ENCODE measurements at regions not wholly inside any gene's neighbourhood (a gene's known extent, or its start where the extent isn't known, plus 50 kb on each side); places are given as distances from the start of the nearest gene placed in this dataset.

DNA sequence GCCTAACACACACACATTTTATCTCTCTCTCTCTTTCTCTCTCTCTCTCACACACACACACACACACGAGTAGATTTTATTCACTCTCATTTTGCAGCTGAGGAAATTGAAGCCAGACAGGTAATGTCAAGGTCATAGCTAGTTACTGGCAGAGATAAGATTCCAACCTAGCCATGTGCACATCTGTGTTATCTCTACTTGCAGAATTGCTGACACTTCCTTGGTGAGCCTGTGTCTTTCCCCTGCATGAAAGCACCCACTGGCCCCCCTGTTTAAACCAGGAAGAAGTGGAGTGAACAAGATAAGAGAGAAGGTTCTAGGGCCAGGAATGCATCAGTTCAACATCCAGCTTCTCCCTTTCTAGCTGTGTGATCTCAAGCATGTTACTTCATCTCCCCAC is 423.7 kb downstream of the TXNL1 start:
- intact Hi-C loops (cut with DNase I), result no loop called here
- no peak for DNase-seq (ENCODE audit: missing footprints)
- no peak for ATAC-seq

DNA sequence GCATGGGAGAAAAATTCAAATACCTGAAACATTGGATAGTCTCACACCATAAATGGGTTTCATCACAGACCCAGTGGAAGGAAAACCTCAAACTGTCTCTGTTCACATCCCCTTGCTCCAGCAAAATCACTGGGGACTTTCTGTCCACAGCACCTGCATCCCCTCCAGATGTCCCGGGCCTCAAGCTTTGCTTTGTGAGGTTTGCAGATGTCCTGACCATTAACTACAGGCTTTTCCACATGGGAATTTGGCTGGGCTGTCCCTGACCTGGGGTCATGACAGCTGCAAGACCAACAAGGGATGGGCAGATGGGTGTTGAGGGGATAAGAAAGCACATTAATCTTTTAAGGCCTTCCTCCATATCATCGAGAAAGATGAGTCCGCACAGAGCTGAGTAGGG is 427.9 kb downstream of the TXNL1 start:
- intact Hi-C loops (cut with DNase I), result no loop called here
- no peak for ATAC-seq
- no peak for DNase-seq (ENCODE audit: missing footprints)

DNA sequence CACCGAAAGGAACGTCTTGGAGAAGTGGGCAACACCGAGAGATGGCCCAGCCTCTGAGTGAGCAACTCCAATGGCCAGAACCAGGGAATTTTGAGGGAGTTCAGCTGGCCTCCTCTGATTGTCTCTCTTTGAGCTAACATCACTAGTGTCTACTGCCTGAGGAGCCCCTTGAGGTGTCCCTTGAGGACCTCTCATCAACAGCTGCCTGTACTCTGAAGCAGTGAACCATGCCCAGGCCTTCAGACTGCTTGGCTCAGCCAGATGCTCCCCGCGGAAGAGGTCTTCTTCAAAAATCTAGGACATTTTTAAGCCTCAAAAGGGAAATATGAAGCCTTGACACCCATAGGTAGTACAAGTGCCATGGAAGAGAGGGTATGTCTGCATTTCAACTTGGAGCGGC is 430.4 kb downstream of the TXNL1 start:
- intact Hi-C loops (cut with DNase I), result no loop called here

DNA sequence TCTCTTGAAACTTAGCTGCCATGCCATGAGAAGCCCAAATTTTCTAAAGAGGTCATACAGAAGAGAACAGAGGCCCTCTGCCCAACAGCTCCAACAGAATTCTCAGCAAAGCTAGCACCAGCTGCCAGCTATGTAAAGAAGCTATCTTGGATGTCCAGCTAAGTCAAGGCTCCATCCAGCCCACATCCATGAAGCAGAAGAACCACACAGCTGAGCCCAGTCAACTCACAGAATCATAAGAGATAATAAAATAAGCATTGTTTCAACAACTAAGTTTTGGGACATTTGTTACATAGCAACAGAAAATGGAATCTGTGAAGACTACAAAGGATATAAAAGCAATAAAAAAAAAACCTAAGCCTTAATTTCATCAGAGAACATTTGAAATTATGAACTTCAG is 434.3 kb downstream of the TXNL1 start:
- DNase-seq (ENCODE audit: missing footprints) (no peak), ATAC-seq (no peak)
- intact Hi-C loops (cut with DNase I), result no loop called here

More for the DNA sequence above, 430.4 kb downstream of the TXNL1 start:
- ATAC-seq (no peak), DNase-seq (ENCODE audit: missing footprints) (no peak)

DNA sequence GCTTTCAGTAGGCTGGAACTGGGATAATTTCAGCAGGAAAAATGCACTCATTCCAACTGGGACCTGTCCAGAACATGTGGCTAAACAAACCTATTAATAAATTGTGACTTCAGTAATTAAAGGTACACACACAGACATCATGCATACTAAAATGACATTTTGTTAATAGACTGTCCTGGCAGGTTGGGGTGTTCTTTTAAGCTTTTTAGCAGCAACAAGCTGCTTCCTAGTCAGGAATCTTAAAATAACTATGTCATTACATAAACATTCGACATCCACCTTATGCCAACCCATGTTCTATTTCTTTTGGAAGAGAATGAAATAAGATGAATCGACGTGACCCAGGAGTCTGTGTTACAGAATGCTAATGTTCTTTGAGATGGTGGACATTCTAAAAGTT is 435.7 kb downstream of the TXNL1 start:
- intact Hi-C loops (cut with DNase I), result no loop called here
- no peak for ATAC-seq
- DNase-seq (ENCODE audit: missing footprints), result no peak

DNA sequence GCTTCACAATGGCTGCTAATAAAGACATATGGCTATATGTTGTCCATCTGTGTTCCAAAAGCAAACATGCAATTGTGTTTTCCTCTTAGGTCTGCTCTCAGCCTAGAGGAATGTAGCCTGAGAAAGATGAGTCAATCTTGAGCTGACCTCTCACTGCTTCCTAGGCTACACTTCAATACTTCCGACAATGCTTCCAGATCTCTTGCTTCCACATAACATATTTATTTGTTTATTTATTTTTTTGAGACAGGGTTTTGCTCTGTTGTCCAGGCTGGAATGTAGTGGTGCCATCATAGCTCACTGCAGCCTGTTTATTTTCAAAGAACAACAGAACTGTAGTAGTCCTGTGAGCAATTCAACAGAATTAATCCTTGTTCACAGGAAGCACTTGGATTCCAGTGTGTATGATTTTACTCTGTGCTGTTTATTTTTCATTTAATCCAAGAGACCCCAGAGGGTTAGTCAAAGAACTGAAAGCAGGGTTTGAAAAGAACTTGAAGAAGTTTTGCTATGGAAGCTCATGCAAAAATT is 437.9 kb downstream of the TXNL1 start:
- DNase-seq (ENCODE audit: missing footprints) (no peak), ATAC-seq (no peak)
- intact Hi-C loops (cut with DNase I), result no loop called here

DNA sequence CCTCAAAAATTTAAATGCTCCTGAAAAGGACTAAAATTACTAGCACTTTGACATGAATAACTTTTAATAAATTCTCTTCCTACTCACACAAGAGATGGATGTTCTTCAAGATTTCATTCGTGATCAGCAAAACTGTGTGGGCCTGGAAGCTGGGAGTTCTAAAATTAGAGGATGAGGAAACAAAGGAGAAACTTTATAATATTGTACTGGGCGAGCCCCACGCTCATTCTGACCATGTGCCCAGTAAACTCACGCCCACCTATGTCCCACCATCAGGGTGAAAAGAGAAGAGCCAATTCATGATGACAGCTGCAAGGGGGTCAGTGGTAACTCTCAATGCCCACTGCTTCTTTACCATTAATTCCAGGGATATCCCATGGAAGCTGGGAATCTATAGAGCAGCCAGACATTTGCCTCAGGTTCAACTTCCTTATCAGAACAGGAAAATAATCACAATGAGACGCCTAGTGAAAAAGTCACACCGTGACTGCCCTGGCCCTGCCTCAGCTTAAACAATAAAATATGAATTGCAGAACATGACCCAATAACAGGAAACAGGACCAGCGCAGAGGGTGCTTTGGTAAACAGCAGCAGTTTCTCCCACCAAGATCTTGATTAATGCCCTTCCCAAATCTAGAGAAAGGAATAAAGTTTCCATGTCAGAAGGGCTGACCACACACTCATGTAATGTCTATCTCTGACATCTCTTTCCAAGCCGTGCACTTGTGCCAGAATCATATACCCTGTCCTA is 438.6 kb downstream of the TXNL1 start:
- ATAC-seq, result no peak
- intact Hi-C loops (cut with DNase I), result loop anchor here (10.0 kb wide), 1 partner anchor 215 kb away; no protein-coding TSS in a partner anchor
- DNase-seq (ENCODE audit: missing footprints), result no peak

DNA sequence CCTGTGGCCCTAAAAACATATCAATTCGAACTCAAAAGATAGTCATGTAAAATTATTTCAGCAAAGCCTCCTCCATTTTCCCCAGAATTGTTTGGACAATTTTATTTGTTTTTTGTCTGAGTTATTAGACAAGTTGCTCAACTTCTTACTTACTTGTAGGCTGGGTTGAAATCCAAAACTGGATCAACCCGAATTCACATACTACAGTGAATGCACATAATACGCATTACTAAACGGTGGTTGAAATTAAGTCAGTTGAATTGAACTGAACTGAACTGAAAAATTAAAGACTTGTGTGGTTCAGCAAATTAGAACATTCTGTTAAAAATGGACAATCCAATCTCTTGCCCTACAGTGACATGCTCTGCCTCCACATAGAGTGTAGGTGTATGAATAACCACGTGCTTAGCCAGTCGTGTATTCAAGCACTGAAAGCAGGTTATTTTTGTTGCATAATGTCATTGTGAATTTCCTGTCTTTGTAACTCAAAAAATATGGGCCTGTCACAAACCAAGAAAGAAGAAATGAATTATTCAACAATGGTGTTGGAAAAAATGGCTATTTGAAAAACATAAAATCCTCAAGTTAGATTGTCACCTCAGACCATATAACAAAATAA is 441.0 kb downstream of the TXNL1 start:
- DNase-seq (ENCODE audit: missing footprints) (no peak), ATAC-seq (no peak)
- intact Hi-C loops (cut with DNase I), result loop anchor here (10.0 kb wide), 1 partner anchor 213 kb away; no protein-coding TSS in a partner anchor

DNA sequence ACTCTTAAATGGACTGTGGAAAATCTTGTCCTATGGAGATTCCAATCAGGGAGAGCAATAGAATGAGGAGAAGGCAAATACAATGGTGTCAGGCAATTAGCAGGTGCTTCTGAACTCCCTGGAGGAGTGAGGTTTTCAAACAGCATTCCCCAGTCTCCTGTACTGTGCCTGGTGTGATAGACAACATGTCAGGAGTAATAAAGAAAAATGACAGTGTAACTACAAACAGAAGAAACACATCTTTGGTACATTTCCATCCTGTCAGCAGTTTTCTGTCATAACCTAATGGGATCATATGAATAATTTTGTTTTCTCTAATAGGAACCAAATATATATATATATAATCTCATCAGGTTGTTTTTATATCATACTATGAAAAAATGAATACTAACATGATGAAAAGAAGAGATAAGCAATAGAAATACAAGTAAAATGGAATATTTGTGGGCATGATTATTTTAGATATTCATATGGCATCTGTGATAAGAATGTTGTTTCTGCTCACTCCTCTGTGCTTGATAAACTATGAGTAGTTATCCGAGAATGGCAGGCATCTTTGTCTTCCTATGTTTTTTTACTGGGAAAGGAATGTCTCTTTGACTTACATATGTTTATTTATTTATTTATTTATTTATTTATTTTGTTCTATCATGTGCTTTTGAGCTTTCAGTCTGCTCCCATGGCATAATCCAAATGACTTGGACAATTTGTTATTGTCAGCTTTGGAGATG is 441.7 kb downstream of the TXNL1 start:
- intact Hi-C loops (cut with DNase I), result loop anchor here (10.0 kb wide), 1 partner anchor 212 kb away; no protein-coding TSS in a partner anchor
- DNase-seq (ENCODE audit: missing footprints), result no peak
- no peak for ATAC-seq

DNA sequence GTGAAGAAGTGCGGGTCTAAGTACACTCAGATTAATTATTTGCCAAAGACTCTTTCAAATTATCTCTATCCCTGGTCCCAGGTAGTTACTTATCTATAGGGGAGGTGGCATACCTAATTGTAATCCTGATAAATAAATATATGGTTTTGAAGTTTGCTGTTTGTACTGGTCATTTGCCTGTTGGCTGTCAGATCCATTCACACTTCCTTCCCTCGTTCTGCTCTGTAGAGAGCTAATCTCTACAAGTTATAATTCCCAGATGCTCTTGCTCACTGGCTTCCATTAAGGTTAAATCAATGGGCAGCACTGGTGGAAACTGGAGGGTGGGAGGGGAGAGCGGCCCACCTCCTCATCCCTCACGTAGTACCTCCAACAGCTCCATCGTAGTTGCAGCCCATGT is 447.1 kb downstream of the TXNL1 start:
- ATAC-seq, result no peak
- intact Hi-C loops (cut with DNase I), result loop anchor here (10.0 kb wide), 1 partner anchor 207 kb away; no protein-coding TSS in a partner anchor
- no peak for DNase-seq (ENCODE audit: missing footprints)

DNA sequence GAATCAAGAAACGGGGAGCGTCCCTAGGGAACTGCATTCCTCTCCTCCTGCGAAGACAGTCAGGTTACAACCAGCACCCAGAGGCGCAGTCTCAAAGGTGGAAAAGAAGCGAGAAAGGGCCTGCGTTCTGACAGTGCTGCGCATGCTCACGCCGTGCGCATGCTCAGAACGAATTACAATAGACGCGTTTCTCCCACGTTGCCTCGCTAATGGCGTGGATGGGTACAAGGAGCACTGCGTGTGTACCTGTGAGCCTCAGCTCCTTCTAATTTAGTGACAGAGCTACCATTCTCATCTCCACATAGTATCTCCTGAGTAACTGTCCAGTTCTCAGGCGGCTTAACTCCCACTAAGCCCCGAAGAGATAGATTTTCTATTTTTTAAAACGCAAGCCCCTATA is 448.8 kb downstream of the TXNL1 start:
- intact Hi-C loops (cut with DNase I), result loop anchor here (10.0 kb wide), 1 partner anchor 205 kb away; no protein-coding TSS in a partner anchor
- DNase-seq (ENCODE audit: missing footprints) (no peak), ATAC-seq (no peak)

DNA sequence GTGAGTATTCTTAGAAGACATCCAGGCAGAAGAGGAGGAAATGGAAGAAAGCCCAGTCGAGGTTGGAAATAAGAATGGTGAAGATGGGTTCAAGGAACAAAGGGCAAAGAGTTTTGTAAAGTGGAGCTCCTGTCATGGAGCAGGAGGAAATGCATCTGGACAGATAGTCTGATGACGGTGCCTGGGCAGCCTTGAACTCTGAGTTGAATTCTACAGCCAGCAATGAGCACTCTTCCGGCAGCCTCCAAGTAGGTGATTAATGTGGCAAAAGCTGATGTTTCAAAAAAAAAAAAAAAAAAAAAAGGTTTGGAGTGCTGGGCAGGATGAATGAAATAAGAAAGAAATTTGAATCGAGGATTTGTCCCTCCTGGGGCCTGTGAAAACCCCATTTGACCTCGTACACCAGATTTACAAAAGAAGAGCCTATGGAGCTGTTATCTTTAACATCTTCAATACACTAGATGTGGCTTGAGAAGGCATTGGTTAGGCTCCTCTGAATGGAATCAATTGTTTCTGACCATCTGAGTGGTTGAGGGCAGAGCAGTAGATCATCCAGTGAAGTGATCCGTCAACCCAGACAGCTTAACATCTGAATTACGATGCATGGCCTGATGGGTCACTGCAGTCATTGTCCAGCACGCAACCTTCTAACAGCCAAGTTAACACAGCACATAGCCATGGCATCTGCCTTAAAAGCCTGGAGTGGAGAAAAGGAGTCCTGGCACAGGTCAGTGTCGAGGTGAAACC is 449.7 kb downstream of the TXNL1 start:
- ATAC-seq, result no peak
- intact Hi-C loops (cut with DNase I), result no loop called here

DNA sequence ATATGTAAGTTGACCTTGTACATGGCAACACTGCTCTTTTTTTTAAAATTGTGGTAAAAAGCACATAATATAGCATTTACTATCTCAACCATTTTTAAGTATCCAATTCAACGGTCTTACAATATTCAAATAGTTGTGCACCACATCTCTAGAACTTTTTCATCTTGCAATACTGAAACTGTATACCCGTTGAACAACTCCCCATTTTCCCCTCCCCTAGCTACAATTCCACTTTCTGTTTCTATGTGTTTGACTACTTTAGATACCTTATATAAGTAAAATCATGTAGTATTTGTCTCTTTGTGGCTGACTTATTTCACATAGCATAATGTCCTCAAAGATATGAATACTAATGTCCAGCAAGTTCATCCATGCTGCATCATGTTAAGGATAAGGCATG is 452.1 kb downstream of the TXNL1 start:
- DNase-seq (ENCODE audit: missing footprints) (no peak), ATAC-seq (no peak)
- intact Hi-C loops (cut with DNase I), result no loop called here

More for the DNA sequence above, 449.7 kb downstream of the TXNL1 start:
- no peak for DNase-seq (ENCODE audit: missing footprints)

DNA sequence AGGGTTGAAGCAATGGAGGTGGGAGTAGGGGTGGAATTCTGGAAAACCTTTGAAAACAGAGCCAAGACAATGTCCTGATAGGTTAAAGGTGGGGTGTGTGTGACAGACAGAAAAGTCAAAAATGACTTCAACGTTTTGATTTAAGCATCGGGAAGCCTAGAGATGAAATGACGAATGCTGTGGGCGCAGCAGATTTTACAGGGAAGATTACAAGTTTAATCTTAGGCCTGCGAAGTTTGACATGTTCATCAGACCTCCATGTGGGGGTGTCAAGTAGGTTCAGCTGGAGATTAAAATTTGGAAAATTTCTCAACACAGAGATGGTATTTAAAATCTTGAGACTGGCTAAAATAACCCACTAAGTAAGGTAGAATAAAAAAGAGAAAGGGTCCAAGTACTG is 453.3 kb downstream of the TXNL1 start:
- intact Hi-C loops (cut with DNase I), result no loop called here
- no peak for ATAC-seq
- no peak for DNase-seq (ENCODE audit: missing footprints)

DNA sequence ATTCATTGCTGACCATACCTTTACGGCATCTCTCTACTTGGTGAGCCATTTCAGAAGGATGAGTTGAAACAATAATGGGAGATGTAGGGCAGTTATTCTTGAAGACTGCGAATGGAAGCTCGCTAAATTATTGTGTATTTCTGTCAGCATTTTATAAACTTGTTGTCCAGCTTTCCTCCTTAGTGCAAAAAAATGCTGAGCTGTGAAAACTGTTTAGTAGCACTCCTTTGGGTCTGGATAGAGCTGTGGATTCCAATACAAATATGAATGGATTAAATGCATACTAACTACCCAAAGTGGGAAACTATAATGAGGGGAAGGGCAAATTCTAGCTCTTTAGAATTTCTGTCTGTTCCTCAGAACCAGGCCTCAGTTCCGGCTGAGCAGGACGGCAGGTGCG is 461.6 kb downstream of the TXNL1 start:
- DNase-seq (ENCODE audit: missing footprints), result no peak
- intact Hi-C loops (cut with DNase I), result no loop called here
- no peak for ATAC-seq

DNA sequence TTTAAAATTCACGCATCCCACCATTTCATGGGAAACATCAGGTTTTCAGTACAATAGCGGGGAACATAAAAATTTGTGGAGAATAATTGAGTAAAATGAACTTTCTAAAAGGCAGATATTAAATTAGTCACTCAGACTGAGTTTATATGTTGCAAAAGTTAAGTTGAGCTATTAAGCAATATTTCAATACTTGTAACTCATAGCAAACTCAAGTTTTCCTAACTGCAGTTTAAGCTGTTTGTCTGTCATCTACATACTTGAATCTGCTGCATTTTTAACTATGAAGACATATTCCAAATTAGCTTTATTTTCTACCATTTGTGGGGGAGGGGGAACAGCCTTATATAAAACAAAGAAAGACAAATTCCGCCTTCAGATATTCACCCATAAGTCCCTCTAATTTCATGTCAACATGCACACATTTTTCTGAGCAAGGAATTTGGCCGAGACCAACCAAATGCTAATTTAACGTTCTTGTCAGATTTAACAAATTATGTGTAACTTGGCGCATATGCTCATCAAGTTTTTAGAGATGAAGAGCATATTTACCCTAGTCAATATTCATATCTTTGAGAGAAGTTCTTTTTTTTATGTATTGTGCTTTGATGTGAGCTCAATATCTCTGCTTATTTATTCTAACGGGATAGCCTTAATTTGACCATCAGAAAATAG is 462.9 kb downstream of the TXNL1 start:
- intact Hi-C loops (cut with DNase I), result no loop called here
- ATAC-seq, result no peak
- DNase-seq (ENCODE audit: missing footprints), result no peak

DNA sequence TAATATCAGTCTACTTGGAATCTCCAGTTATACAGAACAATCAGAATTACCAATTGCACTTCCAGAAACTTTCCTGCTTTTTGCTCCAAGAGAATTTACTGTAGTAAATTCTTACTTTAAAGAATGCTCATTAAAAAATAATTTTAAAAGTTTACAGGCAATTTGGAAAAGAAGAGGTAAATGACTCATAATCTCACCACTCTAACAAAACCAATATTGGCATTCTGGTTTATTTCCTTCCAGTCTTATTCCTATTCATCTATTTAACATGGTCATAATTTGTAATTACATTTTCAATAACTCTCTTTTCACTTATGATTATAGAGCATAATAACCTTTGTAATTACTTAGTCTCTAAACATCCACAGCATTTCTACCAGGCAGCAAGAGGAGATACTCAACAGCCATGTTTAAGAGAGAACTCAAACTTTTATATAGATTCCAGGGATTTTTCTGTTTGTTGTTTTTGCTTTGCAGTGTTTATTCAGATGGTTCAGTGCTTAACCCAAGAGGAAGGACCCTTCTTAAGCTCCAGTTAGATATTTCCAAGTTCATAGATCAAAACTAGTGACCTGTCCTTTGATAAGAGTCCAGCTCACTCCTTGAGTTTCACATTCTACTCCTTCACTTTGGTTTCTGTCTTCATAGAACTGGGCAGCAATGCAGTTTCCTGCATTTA is 464.7 kb downstream of the TXNL1 start:
- DNase-seq (ENCODE audit: missing footprints) (no peak), ATAC-seq (no peak)
- intact Hi-C loops (cut with DNase I), result no loop called here

DNA sequence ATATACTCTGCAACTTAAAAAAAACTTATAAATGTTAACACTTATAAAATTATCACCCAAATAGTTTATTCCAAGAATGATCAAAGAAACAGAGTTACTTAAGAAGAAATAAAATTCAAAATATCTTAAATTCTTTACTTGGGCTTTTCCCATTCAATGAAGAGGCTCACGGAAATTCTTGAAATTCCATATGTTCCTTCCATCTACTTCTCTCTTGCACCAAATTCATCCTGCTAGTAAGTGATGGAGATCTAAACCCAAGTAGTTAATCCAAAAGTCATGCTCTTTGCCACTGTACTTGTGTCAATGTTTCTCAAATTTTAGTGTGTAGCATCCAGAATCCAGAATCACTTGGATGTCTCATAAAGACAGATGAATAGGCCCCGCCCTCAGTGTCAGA is 465.9 kb downstream of the TXNL1 start:
- ATAC-seq (no peak), DNase-seq (ENCODE audit: missing footprints) (no peak)
- intact Hi-C loops (cut with DNase I), result no loop called here
